ENCODE measurements at regions not wholly inside any gene's neighbourhood (a gene's known extent, or its start where the extent isn't known, plus 50 kb on each side); places are given as distances from the start of the nearest gene placed in this dataset.

GRCh38 chr1:71157151-71157550, 76.3 kb upstream of the ZRANB2 start:
- DNase-seq (ENCODE audit: low spot score in 2 of 2), result no peak
- H3K4me3 ChIP-seq, result no peak overlapping the region
- no peaks in the 10 kb centered on the region for H3K36me3 ChIP-seq
- no peaks in the 10 kb centered on the region for H3K27me3 ChIP-seq
- H3K27ac ChIP-seq, result no peak overlapping the region
- no peak for TF ChIP-seq POLR2AphosphoS5 (IDR thresholded peaks at IDR 0.05)
- TF ChIP-seq POLR2A (IDR thresholded peaks at IDR 0.05), result no peak
- TF ChIP-seq, protein P1, sequence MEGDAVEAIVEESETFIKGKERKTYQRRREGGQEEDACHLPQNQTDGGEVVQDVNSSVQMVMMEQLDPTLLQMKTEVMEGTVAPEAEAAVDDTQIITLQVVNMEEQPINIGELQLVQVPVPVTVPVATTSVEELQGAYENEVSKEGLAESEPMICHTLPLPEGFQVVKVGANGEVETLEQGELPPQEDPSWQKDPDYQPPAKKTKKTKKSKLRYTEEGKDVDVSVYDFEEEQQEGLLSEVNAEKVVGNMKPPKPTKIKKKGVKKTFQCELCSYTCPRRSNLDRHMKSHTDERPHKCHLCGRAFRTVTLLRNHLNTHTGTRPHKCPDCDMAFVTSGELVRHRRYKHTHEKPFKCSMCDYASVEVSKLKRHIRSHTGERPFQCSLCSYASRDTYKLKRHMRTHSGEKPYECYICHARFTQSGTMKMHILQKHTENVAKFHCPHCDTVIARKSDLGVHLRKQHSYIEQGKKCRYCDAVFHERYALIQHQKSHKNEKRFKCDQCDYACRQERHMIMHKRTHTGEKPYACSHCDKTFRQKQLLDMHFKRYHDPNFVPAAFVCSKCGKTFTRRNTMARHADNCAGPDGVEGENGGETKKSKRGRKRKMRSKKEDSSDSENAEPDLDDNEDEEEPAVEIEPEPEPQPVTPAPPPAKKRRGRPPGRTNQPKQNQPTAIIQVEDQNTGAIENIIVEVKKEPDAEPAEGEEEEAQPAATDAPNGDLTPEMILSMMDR (IDR thresholded peaks at IDR 0.05), result no peak
- no peak for TF ChIP-seq EP300 (IDR thresholded peaks at IDR 0.05)
- WGBS, result 79% methylated on average over 5 of the region's 5 CpGs
- no peaks in the 10 kb centered on the region for H3K9me3 ChIP-seq
- no peaks in the 10 kb centered on the region for H3K4me1 ChIP-seq

GRCh38 chr1:71156590-71156989, 75.8 kb upstream of the ZRANB2 start:
- H3K36me3 ChIP-seq, result no peaks in the 10 kb centered on the region
- DNase-seq (ENCODE audit: low spot score in 2 of 2), result no peak
- no peaks in the 10 kb centered on the region for H3K27me3 ChIP-seq
- H3K9me3 ChIP-seq, result no peaks in the 10 kb centered on the region
- no peak overlapping the region for H3K4me3 ChIP-seq
- no peaks in the 10 kb centered on the region for H3K4me1 ChIP-seq
- 91% methylated on average over 2 of the region's 2 CpGs for WGBS
- no peak overlapping the region for H3K27ac ChIP-seq
- TF ChIP-seq POLR2A (IDR thresholded peaks at IDR 0.05) (no peak), EP300 (IDR thresholded peaks at IDR 0.05) (no peak), POLR2AphosphoS5 (IDR thresholded peaks at IDR 0.05) (no peak)
- TF ChIP-seq, protein P1 (IDR thresholded peaks at IDR 0.05), result no peak

- no peak for DNase-seq (ENCODE audit: low spot score in 2 of 2)
Observed at GRCh38 chr1:71154429-71154828, 73.6 kb upstream of the ZRANB2 start.

GRCh38 chr1:71153826-71154225, 73.0 kb upstream of the ZRANB2 start:
- no peak overlapping the region for H3K27ac ChIP-seq
- no peaks in the 10 kb centered on the region for H3K4me1 ChIP-seq
- H3K36me3 ChIP-seq, result no peaks in the 10 kb centered on the region
- no peak for TF ChIP-seq POLR2A (IDR thresholded peaks at IDR 0.05)
- TF ChIP-seq POLR2AphosphoS5 (IDR thresholded peaks at IDR 0.05), result no peak
- WGBS, result 93% methylated on average over 2 of the region's 2 CpGs
- DNase-seq (ENCODE audit: low spot score in 2 of 2), result no peak
- no peak overlapping the region for H3K4me3 ChIP-seq
- H3K9me3 ChIP-seq, result no peaks in the 10 kb centered on the region
- no peaks in the 10 kb centered on the region for H3K27me3 ChIP-seq

More at GRCh38 chr1:71154429-71154828, 73.6 kb upstream of the ZRANB2 start:
- Histone ChIP-seq H3K9me3 (no peaks in the 10 kb centered on the region), H3K4me3 (no peak overlapping the region), H3K27me3 (no peaks in the 10 kb centered on the region), H3K36me3 (no peaks in the 10 kb centered on the region), H3K4me1 (no peaks in the 10 kb centered on the region), H3K27ac (no peak overlapping the region)
- TF ChIP-seq POLR2A (IDR thresholded peaks at IDR 0.05) (no peak), POLR2AphosphoS5 (IDR thresholded peaks at IDR 0.05) (no peak), EP300 (IDR thresholded peaks at IDR 0.05) (no peak)
- TF ChIP-seq, protein P1 (IDR thresholded peaks at IDR 0.05), result no peak
- WGBS, result 100% methylated on average over 3 of the region's 3 CpGs

- no peak for DNase-seq (ENCODE audit: low spot score in 2 of 2)
- WGBS, result 82% methylated on average over 4 of the region's 4 CpGs
- Histone ChIP-seq H3K36me3 (no peaks in the 10 kb centered on the region), H3K27me3 (no peaks in the 10 kb centered on the region), H3K4me3 (no peak overlapping the region), H3K27ac (no peak overlapping the region), H3K9me3 (no peaks in the 10 kb centered on the region), H3K4me1 (no peaks in the 10 kb centered on the region)
- no peak for TF ChIP-seq POLR2A (IDR thresholded peaks at IDR 0.05)
- TF ChIP-seq, protein P1 (IDR thresholded peaks at IDR 0.05), result no peak
- TF ChIP-seq POLR2AphosphoS5 (IDR thresholded peaks at IDR 0.05), result no peak
- no peak for TF ChIP-seq EP300 (IDR thresholded peaks at IDR 0.05)
Observed at GRCh38 chr1:71147637-71148360, 67.0 kb upstream of the ZRANB2 start.
